ENCODE measurements at regions not wholly inside any gene's neighbourhood (a gene's known extent, or its start where the extent isn't known, plus 50 kb on each side); places are given as distances from the start of the nearest gene placed in this dataset.

DNA sequence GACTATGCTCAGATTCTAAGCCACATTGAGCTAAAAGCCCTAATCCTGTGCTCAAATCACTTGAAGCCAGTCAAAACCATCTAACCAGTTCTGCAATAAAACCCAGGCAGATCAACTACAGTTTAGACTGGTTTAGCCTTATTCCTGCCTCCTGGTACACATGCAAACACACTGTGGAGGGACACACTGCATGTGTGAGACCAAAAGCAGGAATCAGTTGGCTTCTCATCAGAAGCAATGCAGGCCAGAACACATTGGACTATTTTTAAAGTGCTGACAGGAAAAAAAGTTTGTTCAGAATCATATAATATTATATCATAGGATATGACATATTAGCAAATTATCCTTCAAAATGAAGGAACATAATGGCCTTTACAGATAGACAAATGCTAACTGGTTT lies 52.5 kb upstream of the NT5C1B start:
- TF ChIP-seq, protein P1, sequence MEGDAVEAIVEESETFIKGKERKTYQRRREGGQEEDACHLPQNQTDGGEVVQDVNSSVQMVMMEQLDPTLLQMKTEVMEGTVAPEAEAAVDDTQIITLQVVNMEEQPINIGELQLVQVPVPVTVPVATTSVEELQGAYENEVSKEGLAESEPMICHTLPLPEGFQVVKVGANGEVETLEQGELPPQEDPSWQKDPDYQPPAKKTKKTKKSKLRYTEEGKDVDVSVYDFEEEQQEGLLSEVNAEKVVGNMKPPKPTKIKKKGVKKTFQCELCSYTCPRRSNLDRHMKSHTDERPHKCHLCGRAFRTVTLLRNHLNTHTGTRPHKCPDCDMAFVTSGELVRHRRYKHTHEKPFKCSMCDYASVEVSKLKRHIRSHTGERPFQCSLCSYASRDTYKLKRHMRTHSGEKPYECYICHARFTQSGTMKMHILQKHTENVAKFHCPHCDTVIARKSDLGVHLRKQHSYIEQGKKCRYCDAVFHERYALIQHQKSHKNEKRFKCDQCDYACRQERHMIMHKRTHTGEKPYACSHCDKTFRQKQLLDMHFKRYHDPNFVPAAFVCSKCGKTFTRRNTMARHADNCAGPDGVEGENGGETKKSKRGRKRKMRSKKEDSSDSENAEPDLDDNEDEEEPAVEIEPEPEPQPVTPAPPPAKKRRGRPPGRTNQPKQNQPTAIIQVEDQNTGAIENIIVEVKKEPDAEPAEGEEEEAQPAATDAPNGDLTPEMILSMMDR (optimal IDR thresholded peaks at IDR 0.05 in 1 of 3, IDR thresholded peaks at IDR 0.05 in 1 of 3, conservative IDR thresholded peaks at IDR 0.05 in 1 of 3; ENCODE audit: extremely low read depth in 1 of 3, insufficient read depth in 2 of 3, low read length in 3 of 3), result no peak
- no peak for TF ChIP-seq EZH2 (IDR thresholded peaks at IDR 0.05; ENCODE audit: low read length)

Data from keratinocyte (primary cell).